Renal cortex interstitium (tissue), 11 donors: ENCODE measurements at regions not wholly inside any gene's neighbourhood (a gene's known extent, or its start where the extent isn't known, plus 50 kb on each side); places are given as distances from the start of the nearest gene placed in this dataset.

ENCODE experiments used
- DNase-seq, 11 donors: peaks; one replicate each; pipeline ENCODE4 v3.0.0-alpha.2; 2013; ENCODE audit warnings: low read depth in 9 of 11, low spot score in 4 of 11; ENCODE audit errors: extremely low read depth in 1 of 11

- DNase-seq = no peak
Measured at GRCh38 chr3:80086426-80086825, 318.6 kb upstream of the ROBO1 start.

- no peak for DNase-seq
Measured at GRCh38 chr3:80079886-80080285, 312.1 kb upstream of the ROBO1 start.

GRCh38 chr3:80068459-80068858, 300.7 kb upstream of the ROBO1 start:
- DNase-seq = no peak

- no peak for DNase-seq
Measured at GRCh38 chr3:80063535-80063934, 295.7 kb upstream of the ROBO1 start.

- DNase-seq = no peak
Measured at GRCh38 chr3:80060664-80061063, 292.9 kb upstream of the ROBO1 start.

GRCh38 chr3:80055306-80055705, 287.5 kb upstream of the ROBO1 start:
- DNase-seq = no peak

- DNase-seq = no peak
Measured at GRCh38 chr3:80052271-80052670, 284.5 kb upstream of the ROBO1 start.

- DNase-seq = no peak
Measured at GRCh38 chr3:80051602-80051962, 283.8 kb upstream of the ROBO1 start.

GRCh38 chr3:80050826-80051601, 283.2 kb upstream of the ROBO1 start:
- no peak for DNase-seq

GRCh38 chr3:80043226-80043625, 275.4 kb upstream of the ROBO1 start:
- DNase-seq = no peak

GRCh38 chr3:80040067-80040466, 272.3 kb upstream of the ROBO1 start:
- DNase-seq = no peak

- no peak for DNase-seq
Measured at GRCh38 chr3:80036176-80036575, 268.4 kb upstream of the ROBO1 start.

- DNase-seq = no peak
Measured at GRCh38 chr3:80035021-80035420, 267.2 kb upstream of the ROBO1 start.

GRCh38 chr3:80023010-80023409, 255.2 kb upstream of the ROBO1 start:
- DNase-seq = no peak

- no peak for DNase-seq
Measured at GRCh38 chr3:80018375-80018774, 250.6 kb upstream of the ROBO1 start.

GRCh38 chr3:80017369-80017768, 249.6 kb upstream of the ROBO1 start:
- no peak for DNase-seq

GRCh38 chr3:80014576-80014975, 246.8 kb upstream of the ROBO1 start:
- DNase-seq = no peak

- no peak for DNase-seq
Measured at GRCh38 chr3:80010021-80010571, 242.3 kb upstream of the ROBO1 start.

GRCh38 chr3:80007522-80007921, 239.7 kb upstream of the ROBO1 start:
- DNase-seq = no peak

GRCh38 chr3:80006315-80006714, 238.5 kb upstream of the ROBO1 start:
- DNase-seq = no peak

GRCh38 chr3:80000022-80000421, 232.2 kb upstream of the ROBO1 start:
- DNase-seq = no peak
